Upper lobe of right lung (tissue), 1 donor: ENCODE measurements at regions not wholly inside any gene's neighbourhood (a gene's known extent, or its start where the extent isn't known, plus 50 kb on each side); places are given as distances from the start of the nearest gene placed in this dataset.

Source experiments
- ATAC-seq: fragments of 200-7000 bp; cut with Tn5 transposase; one replicate; pipeline ENCODE4 v1.9.1; 2020; ENCODE audit warnings: mild to moderate bottlenecking, moderate library complexity
- DNase-seq: peaks from one replicate; pipeline ENCODE4 v3.0.0-alpha.2; 2020
- H3K27ac ChIP-seq: fragments of 200-600 bp; one replicate; pipeline ENCODE4 v1.8.0; 2022
- H3K27me3 ChIP-seq: fragments of 200-600 bp; one replicate; pipeline ENCODE4 v1.8.0; 2022; ENCODE audit warnings: mild to moderate bottlenecking
- H3K36me3 ChIP-seq: fragments of 200-600 bp; one replicate; pipeline ENCODE4 v1.8.0; 2022
- H3K4me1 ChIP-seq: fragments of 200-600 bp; one replicate; pipeline ENCODE4 v1.8.0; 2022
- H3K4me3 ChIP-seq: fragments of 200-600 bp; one replicate; pipeline ENCODE4 v1.8.0; 2022; ENCODE audit warnings: mild to moderate bottlenecking
- H3K9me3 ChIP-seq: fragments of 200-600 bp; one replicate; pipeline ENCODE4 v1.8.0; 2022
- intact Hi-C: fragments of 100-400 bp; cut with DNase I; formaldehyde crosslinking; loops from one replicate; pipeline ENCODE4 v1.11.0; 2022
- TF ChIP-seq, protein P1 (sequence below): fragments of 200-600 bp; IDR thresholded peaks from one replicate; pipeline ENCODE4 v1.8.0; 2022; ENCODE audit warnings: antibody characterized with exemption
- donor health status: DM: no; HTN: yes; CAD: no; lungs with severe emphysema.

DNA sequence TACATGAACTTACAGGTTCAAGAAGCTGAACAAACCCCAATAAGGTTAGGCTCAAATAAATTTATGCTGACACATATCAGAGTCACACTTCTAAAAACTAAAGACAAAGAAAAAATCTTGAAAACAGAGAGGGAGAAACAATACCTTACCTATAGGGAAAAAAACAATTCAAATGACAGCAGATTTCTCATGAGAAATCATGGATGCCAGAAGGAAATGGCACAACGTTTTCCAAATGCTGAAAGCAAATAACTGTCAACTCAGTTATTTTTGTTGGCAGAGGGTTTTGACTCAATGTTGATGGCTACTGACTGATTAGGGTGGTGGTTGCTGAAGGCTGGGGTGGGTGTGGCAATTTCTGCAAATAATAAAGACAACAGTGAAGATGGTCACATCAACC, 239.4 kb downstream of the ARHGAP12 start:
- no peaks in the 10 kb centered on the region for H3K27me3 ChIP-seq
- ATAC-seq (no peak), DNase-seq (no peak)
- TF ChIP-seq, protein P1, sequence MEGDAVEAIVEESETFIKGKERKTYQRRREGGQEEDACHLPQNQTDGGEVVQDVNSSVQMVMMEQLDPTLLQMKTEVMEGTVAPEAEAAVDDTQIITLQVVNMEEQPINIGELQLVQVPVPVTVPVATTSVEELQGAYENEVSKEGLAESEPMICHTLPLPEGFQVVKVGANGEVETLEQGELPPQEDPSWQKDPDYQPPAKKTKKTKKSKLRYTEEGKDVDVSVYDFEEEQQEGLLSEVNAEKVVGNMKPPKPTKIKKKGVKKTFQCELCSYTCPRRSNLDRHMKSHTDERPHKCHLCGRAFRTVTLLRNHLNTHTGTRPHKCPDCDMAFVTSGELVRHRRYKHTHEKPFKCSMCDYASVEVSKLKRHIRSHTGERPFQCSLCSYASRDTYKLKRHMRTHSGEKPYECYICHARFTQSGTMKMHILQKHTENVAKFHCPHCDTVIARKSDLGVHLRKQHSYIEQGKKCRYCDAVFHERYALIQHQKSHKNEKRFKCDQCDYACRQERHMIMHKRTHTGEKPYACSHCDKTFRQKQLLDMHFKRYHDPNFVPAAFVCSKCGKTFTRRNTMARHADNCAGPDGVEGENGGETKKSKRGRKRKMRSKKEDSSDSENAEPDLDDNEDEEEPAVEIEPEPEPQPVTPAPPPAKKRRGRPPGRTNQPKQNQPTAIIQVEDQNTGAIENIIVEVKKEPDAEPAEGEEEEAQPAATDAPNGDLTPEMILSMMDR, result no peak
- H3K27ac ChIP-seq, result no peak overlapping the region
- H3K4me1 ChIP-seq, result no peaks in the 10 kb centered on the region
- intact Hi-C loops, result no loop called here
- H3K9me3 ChIP-seq, result peaks cover 11% of the 10 kb centered on the region
- H3K36me3 ChIP-seq, result no peaks in the 10 kb centered on the region
- H3K4me3 ChIP-seq, result no peak overlapping the region

DNA sequence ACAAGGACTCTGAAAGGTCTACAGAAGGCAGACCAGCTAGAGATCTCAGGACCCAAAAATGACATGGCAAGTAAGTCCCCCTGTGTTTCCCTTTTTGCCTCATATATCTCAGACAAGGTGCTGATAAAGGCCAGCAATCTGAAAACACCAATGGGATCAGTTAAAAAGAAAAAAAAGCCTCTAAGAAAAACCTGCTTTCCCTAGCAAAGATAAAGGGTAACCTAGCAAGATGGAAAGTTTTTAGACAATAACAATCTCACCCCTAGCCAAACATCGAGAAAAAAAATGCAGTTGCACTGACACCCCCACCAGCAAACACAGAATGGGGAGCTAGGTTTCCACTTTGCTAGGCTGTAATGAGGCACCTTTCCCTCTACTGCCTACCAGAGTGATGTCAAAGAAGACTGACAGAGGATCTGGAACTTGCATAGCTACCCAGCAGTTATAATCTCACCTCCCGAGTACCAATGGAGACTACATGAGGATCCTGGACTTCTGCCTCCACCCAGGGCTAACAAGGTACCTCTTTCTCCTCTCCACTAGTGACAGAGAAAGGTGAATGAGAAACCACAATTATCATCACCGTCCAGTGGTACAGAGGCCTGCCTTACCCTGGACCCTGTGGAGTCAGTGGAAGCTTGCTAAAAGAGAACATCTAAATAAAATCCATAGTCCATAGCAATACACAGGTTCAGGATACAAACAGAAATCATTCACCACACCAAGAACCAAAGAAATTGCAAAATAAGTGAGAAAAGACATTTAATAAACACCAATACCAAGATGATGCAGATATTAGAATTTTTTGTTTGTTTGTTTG, 240.8 kb downstream of the ARHGAP12 start:
- intact Hi-C loops, result no loop called here
- TF ChIP-seq, protein P1, result no peak
- H3K27me3 ChIP-seq, result no peaks in the 10 kb centered on the region
- peaks cover 13% of the 10 kb centered on the region for H3K9me3 ChIP-seq
- no peak overlapping the region for H3K4me3 ChIP-seq
- no peak for DNase-seq
- H3K36me3 ChIP-seq, result no peaks in the 10 kb centered on the region
- no peaks in the 10 kb centered on the region for H3K4me1 ChIP-seq
- no peak overlapping the region for H3K27ac ChIP-seq
- no peak for ATAC-seq

DNA sequence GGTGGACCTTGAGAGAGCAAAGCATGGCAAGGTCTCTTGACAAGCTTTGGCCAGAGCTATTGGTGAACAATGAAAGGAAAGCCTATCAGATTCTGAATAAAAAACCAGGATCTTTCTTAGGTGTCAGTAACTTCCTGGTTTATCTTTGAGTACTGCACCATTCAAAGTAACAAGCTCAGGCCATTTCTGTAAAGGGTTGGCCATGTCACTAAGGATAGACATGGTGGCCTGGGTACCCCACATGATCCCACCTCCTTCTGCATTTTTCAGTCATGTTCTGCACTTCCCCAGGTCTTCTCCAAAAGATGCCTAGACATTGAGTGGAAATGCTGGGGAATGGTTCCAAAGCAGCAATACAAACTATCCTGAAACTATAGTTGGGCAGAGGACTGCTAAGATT, 242.0 kb downstream of the ARHGAP12 start:
- Histone ChIP-seq H3K36me3 (no peaks in the 10 kb centered on the region), H3K27ac (no peak overlapping the region), H3K4me1 (no peaks in the 10 kb centered on the region), H3K9me3 (peaks cover 13% of the 10 kb centered on the region), H3K27me3 (no peaks in the 10 kb centered on the region), H3K4me3 (no peak overlapping the region)
- intact Hi-C loops, result no loop called here
- no peak for DNase-seq
- ATAC-seq, result no peak
- TF ChIP-seq, protein P1, result no peak

DNA sequence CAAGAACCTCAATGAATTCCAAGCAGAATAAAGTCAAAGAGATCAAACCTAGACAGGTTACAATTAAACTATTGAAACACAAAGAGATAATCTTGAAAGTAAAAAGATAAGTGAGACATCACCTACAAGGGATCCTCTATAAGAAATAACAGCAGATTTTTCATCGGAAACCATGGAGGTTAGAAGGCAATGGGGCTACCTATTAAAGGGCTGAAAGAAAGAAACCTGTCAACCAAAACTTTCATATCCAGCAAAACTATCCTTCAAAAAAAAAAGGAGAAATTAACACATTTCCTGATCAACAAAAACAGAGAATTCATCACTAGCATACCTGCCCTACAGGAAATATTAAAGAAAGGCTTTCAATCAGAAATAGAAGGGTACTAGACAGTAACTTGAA, 244.9 kb downstream of the ARHGAP12 start:
- Histone ChIP-seq H3K4me1 (no peaks in the 10 kb centered on the region), H3K27me3 (no peaks in the 10 kb centered on the region), H3K27ac (no peak overlapping the region), H3K4me3 (no peak overlapping the region), H3K36me3 (no peaks in the 10 kb centered on the region), H3K9me3 (peaks cover 4% of the 10 kb centered on the region)
- intact Hi-C loops, result no loop called here
- DNase-seq (no peak), ATAC-seq (no peak)
- TF ChIP-seq, protein P1, result no peak

DNA sequence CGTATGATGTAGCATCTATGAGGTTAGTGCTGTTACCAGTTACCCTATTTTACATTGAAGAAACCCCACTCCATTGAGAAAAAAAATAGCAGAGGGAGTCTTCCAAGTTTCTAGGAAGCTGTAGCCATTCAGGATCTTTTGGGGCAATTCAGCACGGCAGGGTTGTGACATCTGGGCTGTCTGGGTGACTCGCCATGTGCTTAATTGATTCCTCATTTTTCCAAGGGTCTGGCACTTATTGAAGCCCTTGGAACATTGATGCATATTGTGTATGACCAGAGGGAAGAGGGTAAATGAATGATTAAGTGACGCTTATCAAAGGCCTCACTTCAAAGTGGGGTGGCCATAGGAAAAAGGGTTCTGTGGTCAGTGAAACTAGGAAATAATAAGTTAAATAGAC, 248.7 kb downstream of the ARHGAP12 start:
- ATAC-seq, result no peak
- Histone ChIP-seq H3K27me3 (no peaks in the 10 kb centered on the region), H3K27ac (no peak overlapping the region), H3K4me1 (no peaks in the 10 kb centered on the region), H3K36me3 (no peaks in the 10 kb centered on the region), H3K9me3 (peaks cover 11% of the 10 kb centered on the region), H3K4me3 (no peak overlapping the region)
- intact Hi-C loops, result no loop called here
- no peak for DNase-seq
- TF ChIP-seq, protein P1, result no peak
